Naive thymus-derived CD4-positive, alpha-beta T cell (primary cell): ENCODE measurements at regions not wholly inside any gene's neighbourhood (a gene's known extent, or its start where the extent isn't known, plus 50 kb on each side); places are given as distances from the start of the nearest gene placed in this dataset.

Experiments used
- ATAC-seq: fragments of 150-1000 bp; cut with Tn5 transposase; 2 replicates; pipeline ENCODE4 v1.10.0; 2021; ENCODE audit warnings: mild to moderate bottlenecking, moderate library complexity
- CTCF ChIA-PET: fragments of 350-600 bp; sonication (Branson Sonifier 250); formaldehyde crosslinking; loops from one replicate; lab custom pipeline; 2021; ENCODE audit warnings: antibody characterized with exemption; lab: Charles Lee
- POLR2A ChIA-PET: fragments of 350-600 bp; sonication (Branson Sonifier 250); formaldehyde crosslinking; loops from one replicate; lab custom pipeline; 2021; ENCODE audit warnings: antibody characterized with exemption, inconsistent platforms; lab: Charles Lee
- DNase-seq, 9 donors: peaks; one replicate each; pipeline versions ENCODE4 v3.0.0 to v3.0.0-alpha.2; 2020 to 2022; ENCODE audit warnings: mixed read lengths in 1 of 9
- H3K27ac ChIP-seq: one replicate; pipeline ENCODE4 v1.7.0; 2013; ENCODE audit warnings: mild to moderate bottlenecking, low read depth, low read length, moderate library complexity
- H3K27me3 ChIP-seq, 2 donors: one replicate each; pipeline ENCODE4 v1.7.0; 2013; ENCODE audit warnings: low read length in 2 of 2, mild to moderate bottlenecking in 2 of 2, moderate library complexity in 2 of 2; ENCODE audit not compliant: control insufficient read depth in 2 of 2, insufficient read depth in 2 of 2
- H3K36me3 ChIP-seq, 3 experiments: 1 replicate in 2 of 3; 2 replicates in 1 of 3; pipeline ENCODE4 v1.7.0; 2013; ENCODE audit warnings: low read length in 3 of 3, mild to moderate bottlenecking in 3 of 3, moderate library complexity in 1 of 3; ENCODE audit not compliant: insufficient read depth in 3 of 3, control insufficient read depth in 2 of 3
- H3K4me1 ChIP-seq, 2 donors: one replicate each; pipeline ENCODE4 v1.7.0; 2013; ENCODE audit warnings: low read length in 2 of 2, mild to moderate bottlenecking in 2 of 2, moderate library complexity in 1 of 2; ENCODE audit not compliant: control insufficient read depth in 2 of 2, insufficient read depth in 2 of 2
- H3K4me3 ChIP-seq: 2 replicates; pipeline ENCODE4 v1.7.0; 2013; ENCODE audit warnings: mild to moderate bottlenecking, low read length
- H3K9me3 ChIP-seq, 3 experiments: 1 replicate in 2 of 3; 2 replicates in 1 of 3; pipeline ENCODE4 v1.7.0; 2013; ENCODE audit warnings: low read length in 3 of 3; ENCODE audit not compliant: control insufficient read depth in 2 of 3
- H3K27ac Mint-ChIP-seq, 9 donors: one replicate each; pipeline ENCODE4 v1.8.0; 2020 to 2022; ENCODE audit warnings: mixed read lengths in 9 of 9, mild to moderate bottlenecking in 8 of 9, moderate library complexity in 5 of 9, inconsistent platforms in 2 of 9
- H3K27me3 Mint-ChIP-seq, 5 donors: one replicate each; pipeline ENCODE4 v1.8.0; 2021 to 2022; ENCODE audit warnings: mixed read lengths in 5 of 5, mild to moderate bottlenecking in 1 of 5
- H3K36me3 Mint-ChIP-seq, 5 donors: one replicate each; pipeline ENCODE4 v1.8.0; 2020 to 2022; ENCODE audit warnings: mixed read lengths in 5 of 5, mild to moderate bottlenecking in 3 of 5, inconsistent platforms in 1 of 5
- H3K4me1 Mint-ChIP-seq, 7 donors: one replicate each; pipeline ENCODE4 v1.8.0; 2020 to 2022; ENCODE audit warnings: mixed read lengths in 7 of 7, mild to moderate bottlenecking in 3 of 7, inconsistent platforms in 1 of 7
- H3K4me3 Mint-ChIP-seq, 10 donors: one replicate each; pipeline ENCODE4 v1.8.0; 2020 to 2022; ENCODE audit warnings: mild to moderate bottlenecking in 10 of 10, mixed read lengths in 10 of 10, moderate library complexity in 6 of 10, inconsistent platforms in 2 of 10
- H3K9me3 Mint-ChIP-seq, 11 donors: one replicate each; pipeline ENCODE4 v1.8.0; 2020 to 2022; ENCODE audit warnings: mixed read lengths in 11 of 11, mild to moderate bottlenecking in 4 of 11, inconsistent platforms in 1 of 11, moderate library complexity in 1 of 11
- intact Hi-C, 2 donors: fragments of 100-400 bp; cut with micrococcal nuclease; formaldehyde crosslinking; loops; one replicate each; pipeline ENCODE4 v1.15.1; 2023

DNA sequence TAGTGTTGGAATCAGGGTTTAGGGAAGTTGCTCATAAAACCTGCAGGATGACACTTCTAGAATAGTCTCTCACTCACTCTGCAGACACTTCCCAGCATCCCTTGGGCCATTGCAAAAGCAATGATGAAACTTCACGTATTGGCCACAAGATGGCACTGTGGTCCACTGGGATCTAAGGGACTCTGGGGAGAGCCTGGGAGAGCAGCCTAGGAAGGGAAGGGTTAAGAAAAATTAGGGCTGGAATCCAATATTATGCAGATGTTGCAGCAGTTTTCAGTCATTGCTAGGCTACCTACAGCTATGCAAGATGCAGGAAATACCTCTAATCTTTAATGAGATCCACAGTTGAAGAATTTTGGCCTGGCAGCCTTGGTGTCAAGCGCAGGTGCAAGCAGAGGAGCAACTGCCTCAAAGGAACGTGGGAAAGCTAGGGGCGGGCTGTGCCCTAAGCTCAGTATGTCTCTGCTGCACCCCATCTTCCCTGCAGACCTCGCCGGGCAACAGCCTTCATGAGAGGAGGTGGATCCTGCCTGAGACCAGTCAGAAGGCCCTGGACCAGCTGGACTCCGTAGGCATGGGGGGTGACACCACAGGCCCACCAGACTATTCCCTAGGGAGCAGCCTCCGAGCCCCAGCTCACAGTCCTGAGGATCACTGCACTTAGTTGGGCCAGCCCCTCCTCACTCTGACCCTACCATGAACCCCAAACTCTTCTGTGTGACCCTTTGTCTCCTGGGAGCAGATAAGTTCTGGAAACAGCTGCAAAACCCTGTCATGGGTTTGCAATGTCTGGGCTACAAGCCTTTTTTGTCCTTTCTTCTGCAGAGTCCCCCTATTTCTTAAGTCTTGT lies 127.9 kb upstream of the PRSS58 start:
- Mint-ChIP-seq H3K9me3 (no peaks in the 10 kb centered on the region), H3K4me1 (peaks cover 22 to 38% (median 29%) of the 10 kb centered on the region in 7 donors), H3K27ac (peak overlapping the region in 3 of 9 donors; percentile 61 to 67 (median 63)), H3K27me3 (no peaks in the 10 kb centered on the region), H3K4me3 (peak overlapping the region in 8 of 10 donors; percentile 1 to 75 (median 26)), H3K36me3 (no peaks in the 10 kb centered on the region)
- Histone ChIP-seq H3K9me3 (no peaks in the 10 kb centered on the region), H3K27ac (no peak overlapping the region), H3K4me3 (no peak overlapping the region), H3K27me3 (no peaks in the 10 kb centered on the region), H3K36me3 (no peaks in the 10 kb centered on the region), H3K4me1 (peaks cover 0 to 16% of the 10 kb centered on the region in 2 donors)
- DNase-seq (peak in 5 of 9 donors; percentile 31 to 45 (median 39)), ATAC-seq (peak; percentile 80)
- intact Hi-C loops: loop anchor here (1.0 to 10.0 kb wide), 6 partner anchors 27 to 619 kb away; no protein-coding TSS in a partner anchor
- POLR2A ChIA-PET: interaction anchor here (1.1 kb wide), 1 partner anchor 425 kb away, joined by 4 read pairs; no protein-coding TSS in a partner anchor
- CTCF ChIA-PET: interaction anchor here (0.6 to 2.0 kb wide), 12 partner anchors 9 to 826 kb away, joined by 3 to 7 read pairs (median 4); no protein-coding TSS in a partner anchor

DNA sequence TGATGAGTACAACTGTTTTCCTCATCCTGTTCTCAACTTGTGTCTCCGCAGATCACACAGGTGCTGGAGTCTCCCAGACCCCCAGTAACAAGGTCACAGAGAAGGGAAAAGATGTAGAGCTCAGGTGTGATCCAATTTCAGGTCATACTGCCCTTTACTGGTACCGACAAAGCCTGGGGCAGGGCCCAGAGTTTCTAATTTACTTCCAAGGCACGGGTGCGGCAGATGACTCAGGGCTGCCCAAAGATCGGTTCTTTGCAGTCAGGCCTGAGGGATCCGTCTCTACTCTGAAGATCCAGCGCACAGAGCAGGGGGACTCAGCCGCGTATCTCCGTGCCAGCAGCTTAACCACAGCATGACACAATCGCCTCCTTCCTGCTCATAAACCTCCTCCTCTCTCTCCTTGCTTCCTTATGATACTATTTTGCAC lies 126.7 kb upstream of the PRSS58 start:
- peaks cover 22 to 38% (median 29%) of the 10 kb centered on the region in 7 donors for H3K4me1 Mint-ChIP-seq
- no peaks in the 10 kb centered on the region for H3K36me3 ChIP-seq
- H3K27ac ChIP-seq: peak overlapping the region; percentile 39
- ATAC-seq: peak; percentile 80
- H3K9me3 Mint-ChIP-seq: no peaks in the 10 kb centered on the region
- ChIA-PET CTCF (interaction anchor here (0.6 to 2.1 kb wide), 6 partner anchors 11 to 41 kb away, joined by 3 to 6 read pairs (median 3); no protein-coding TSS in a partner anchor), POLR2A (interaction anchor here (0.6 to 1.8 kb wide), 3 partner anchors 414 to 515 kb away, joined by 4 to 15 read pairs (median 5); no protein-coding TSS in a partner anchor)
- H3K27me3 ChIP-seq: no peaks in the 10 kb centered on the region
- H3K27me3 Mint-ChIP-seq: peaks cover 0 to 2% (median 0%) of the 10 kb centered on the region in 5 donors
- H3K36me3 Mint-ChIP-seq: no peaks in the 10 kb centered on the region
- peaks cover 0 to 16% of the 10 kb centered on the region in 2 donors for H3K4me1 ChIP-seq
- intact Hi-C loops: loop anchor here (2.0 to 10.0 kb wide), 4 partner anchors 26 to 620 kb away; no protein-coding TSS in a partner anchor
- DNase-seq: peak in 1 of 9 donors; percentile 37
- H3K4me3 ChIP-seq: peak overlapping the region; percentile 41
- no peaks in the 10 kb centered on the region for H3K9me3 ChIP-seq
- H3K4me3 Mint-ChIP-seq: peak overlapping the region; percentile 54 to 78 (median 72)
- H3K27ac Mint-ChIP-seq: peak overlapping the region; percentile 20 to 81 (median 69)

DNA sequence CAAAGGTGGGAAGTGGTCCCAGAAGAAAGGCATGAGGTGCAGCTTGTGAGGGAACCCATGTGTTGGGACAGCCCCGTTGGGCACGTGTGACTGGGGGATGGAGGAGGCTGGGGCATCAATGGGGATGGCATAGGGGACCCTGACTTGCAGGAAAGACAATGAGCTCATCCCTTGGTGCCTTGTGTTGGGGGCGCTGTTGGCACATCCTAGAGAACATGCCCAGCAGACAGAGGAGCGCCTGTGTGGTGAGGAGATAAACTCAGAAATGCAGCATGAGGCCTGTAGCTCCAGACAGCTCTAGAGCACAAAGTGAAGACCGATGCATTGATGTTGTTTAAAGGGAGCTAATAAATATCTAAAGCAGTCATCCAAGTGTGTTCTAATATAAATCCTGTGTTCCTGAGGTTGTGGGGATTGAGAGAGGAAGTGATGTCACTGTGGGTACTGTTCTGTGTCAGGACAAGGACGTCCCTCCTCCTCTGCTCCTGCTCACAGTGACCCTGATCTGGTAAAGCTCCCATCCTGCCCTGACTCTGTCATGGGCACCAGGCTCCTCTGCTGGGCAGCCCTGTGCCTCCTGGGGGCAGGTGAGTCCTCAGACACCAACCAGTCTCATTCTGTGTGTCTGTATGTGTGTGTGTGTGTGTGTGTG lies 126.1 kb upstream of the PRSS58 start:
- DNase-seq: peak in 2 of 9 donors; percentile 9 to 19
- Mint-ChIP-seq H3K4me3 (peak overlapping the region; percentile 54 to 78 (median 72)), H3K36me3 (no peaks in the 10 kb centered on the region), H3K4me1 (peaks cover 22 to 38% (median 29%) of the 10 kb centered on the region in 7 donors), H3K27me3 (peaks cover 0 to 6% (median 0%) of the 10 kb centered on the region in 5 donors), H3K27ac (peak overlapping the region; percentile 20 to 81 (median 69)), H3K9me3 (no peaks in the 10 kb centered on the region)
- intact Hi-C loops: loop anchor here (2.0 to 10.0 kb wide), 4 partner anchors 25 to 621 kb away; no protein-coding TSS in a partner anchor
- Histone ChIP-seq H3K4me3 (no peak overlapping the region), H3K27ac (peak overlapping the region; percentile 39), H3K36me3 (no peaks in the 10 kb centered on the region), H3K27me3 (no peaks in the 10 kb centered on the region), H3K4me1 (peaks cover 0 to 16% of the 10 kb centered on the region in 2 donors), H3K9me3 (no peaks in the 10 kb centered on the region)
- ChIA-PET POLR2A (interaction anchor here (0.6 to 2.1 kb wide), 7 partner anchors 22 to 515 kb away, joined by 3 to 15 read pairs (median 4); no protein-coding TSS in a partner anchor), CTCF (interaction anchor here (0.6 to 2.1 kb wide), 10 partner anchors 11 to 428 kb away, joined by 3 to 6 read pairs (median 3); no protein-coding TSS in a partner anchor)
- ATAC-seq: peak; percentile 28

DNA sequence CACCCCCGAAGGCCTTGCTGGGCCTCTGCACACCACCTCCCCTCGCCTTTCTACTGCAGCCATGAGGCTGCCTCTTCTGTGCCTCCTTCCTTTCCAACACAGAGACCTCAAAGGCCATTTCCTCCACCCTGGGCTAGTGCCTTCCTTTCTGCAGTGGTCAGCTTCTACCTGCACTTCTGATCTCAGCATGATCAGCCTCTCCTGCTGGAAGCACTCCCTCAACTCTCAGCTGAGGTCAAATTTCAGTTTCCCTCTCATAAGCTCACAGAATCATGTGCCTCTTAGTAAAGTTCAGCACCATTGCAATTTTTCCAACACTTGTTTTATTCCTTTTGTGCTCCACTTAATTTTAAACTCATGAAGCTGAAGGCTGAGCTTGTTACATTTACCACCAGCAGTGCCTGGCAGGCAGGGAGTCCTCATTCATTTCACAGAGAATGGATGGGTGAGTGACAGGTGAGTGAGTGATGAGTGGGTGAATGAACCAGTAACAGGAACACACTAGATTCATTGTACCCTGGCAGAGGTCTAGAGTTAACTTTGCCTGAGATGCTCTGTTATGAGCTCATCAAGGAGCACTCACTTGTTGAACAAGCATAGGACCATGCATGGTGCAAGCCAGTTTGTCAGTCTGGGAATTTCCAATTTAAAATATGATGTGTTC lies 124.0 kb upstream of the PRSS58 start:
- H3K27ac Mint-ChIP-seq: peak overlapping the region in 3 of 9 donors; percentile 6 to 13 (median 10)
- no peaks in the 10 kb centered on the region for H3K9me3 ChIP-seq
- DNase-seq: no peak
- H3K27me3 ChIP-seq: no peaks in the 10 kb centered on the region
- no peaks in the 10 kb centered on the region for H3K36me3 Mint-ChIP-seq
- H3K9me3 Mint-ChIP-seq: no peaks in the 10 kb centered on the region
- H3K4me3 ChIP-seq: no peak overlapping the region
- peaks cover 0 to 9% (median 3%) of the 10 kb centered on the region in 5 donors for H3K27me3 Mint-ChIP-seq
- ChIA-PET CTCF (interaction anchor here (0.6 to 1.7 kb wide), 2 partner anchors 79 to 206 kb away, joined by 3 to 4 read pairs; no protein-coding TSS in a partner anchor), POLR2A (interaction anchor here (2.1 kb wide), 1 partner anchor 429 kb away, joined by 13 read pairs; no protein-coding TSS in a partner anchor)
- intact Hi-C loops: loop anchor here in 1 of 2 donors (10.0 kb wide), 1 partner anchor 623 kb away; no protein-coding TSS in a partner anchor
- peaks cover 0 to 16% of the 10 kb centered on the region in 2 donors for H3K4me1 ChIP-seq
- no peak overlapping the region for H3K27ac ChIP-seq
- H3K4me3 Mint-ChIP-seq: peak overlapping the region in 1 of 10 donors; percentile 1
- no peaks in the 10 kb centered on the region for H3K36me3 ChIP-seq
- ATAC-seq: no peak
- H3K4me1 Mint-ChIP-seq: peaks cover 22 to 32% (median 27%) of the 10 kb centered on the region in 7 donors

DNA sequence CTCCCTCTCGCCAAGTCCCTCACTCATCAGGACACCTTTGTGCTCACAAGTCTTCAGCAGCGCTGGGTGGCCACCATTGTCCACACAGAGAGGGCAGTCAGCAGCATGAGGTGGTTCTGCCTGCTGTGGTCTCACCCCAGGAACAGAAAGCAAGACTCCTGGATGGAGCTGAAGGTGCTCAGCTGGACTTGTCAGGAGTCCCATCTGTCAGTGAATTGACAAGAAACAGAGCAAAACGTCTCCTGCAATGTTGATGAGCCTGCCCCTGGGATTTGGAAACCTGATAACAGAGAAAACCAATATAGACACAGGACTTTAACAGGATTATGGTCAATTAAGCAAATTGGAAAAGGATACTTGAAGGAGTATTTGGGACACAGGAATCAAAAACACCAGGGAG lies 122.2 kb upstream of the PRSS58 start:
- no peak for ATAC-seq
- intact Hi-C loops: loop anchor here in 1 of 2 donors (10.0 kb wide), 1 partner anchor 625 kb away; no protein-coding TSS in a partner anchor
- Mint-ChIP-seq H3K4me3 (no peak overlapping the region), H3K36me3 (no peaks in the 10 kb centered on the region), H3K4me1 (peaks cover 17 to 28% (median 22%) of the 10 kb centered on the region in 7 donors), H3K9me3 (no peaks in the 10 kb centered on the region), H3K27me3 (peaks cover 0 to 14% (median 3%) of the 10 kb centered on the region in 5 donors), H3K27ac (no peak overlapping the region)
- H3K4me1 ChIP-seq: peaks cover 0 to 11% of the 10 kb centered on the region in 2 donors
- H3K4me3 ChIP-seq: no peak overlapping the region
- H3K9me3 ChIP-seq: no peaks in the 10 kb centered on the region
- no peaks in the 10 kb centered on the region for H3K36me3 ChIP-seq
- no peak overlapping the region for H3K27ac ChIP-seq
- H3K27me3 ChIP-seq: no peaks in the 10 kb centered on the region
- DNase-seq: no peak
- CTCF ChIA-PET: interaction anchor here (1.2 to 1.6 kb wide), 2 partner anchors 9 to 22 kb away, joined by 4 read pairs; no protein-coding TSS in a partner anchor
- POLR2A ChIA-PET: interaction anchor here (2.9 kb wide), 1 partner anchor 428 kb away, joined by 11 read pairs; no protein-coding TSS in a partner anchor
